Suprapubic skin (tissue), 4 donors: ENCODE measurements at regions not wholly inside any gene's neighbourhood (a gene's known extent, or its start where the extent isn't known, plus 50 kb on each side); places are given as distances from the start of the nearest gene placed in this dataset.

ENCODE experiments used
- CTCF ChIP-seq, 2 donors: fragments of 200-600 bp in 1 of 2; fragments of 450-650 bp in 1 of 2; sonication (generic) in 1 of 2; IDR thresholded peaks; one replicate each; pipeline ENCODE4 v1.5.1; 2016 to 2019; ENCODE audit warnings: antibody characterized with exemption in 2 of 2, mild to moderate bottlenecking in 1 of 2, moderate library complexity in 1 of 2
- EP300 ChIP-seq: sonication (generic); formaldehyde crosslinking; IDR thresholded peaks from one replicate; pipeline ENCODE4 v1.6.1; 2017; ENCODE audit warnings: antibody characterized with exemption
- POLR2A ChIP-seq, 2 donors: fragments of 450-650 bp; IDR thresholded peaks; one replicate each; pipeline ENCODE4 v1.6.1; 2017; ENCODE audit warnings: antibody characterized with exemption in 2 of 2, mild to moderate bottlenecking in 2 of 2, moderate library complexity in 2 of 2
- POLR2AphosphoS5 ChIP-seq, 3 donors: sonication (generic); formaldehyde crosslinking; IDR thresholded peaks; one replicate each; pipeline ENCODE4 v1.6.1; 2017; ENCODE audit warnings: antibody characterized with exemption in 3 of 3

GRCh38 chr1:10900691-10901090 lies 104.2 kb upstream of the CASZ1 start:
- no peak for TF ChIP-seq CTCF (IDR thresholded peaks at IDR 0.05)
- no peak for TF ChIP-seq POLR2A (IDR thresholded peaks at IDR 0.05)
- no peak for TF ChIP-seq EP300
- no peak for TF ChIP-seq POLR2AphosphoS5 (IDR thresholded peaks at IDR 0.05)
